GM12878 (cell line): ENCODE measurements at regions not wholly inside any gene's neighbourhood (a gene's known extent, or its start where the extent isn't known, plus 50 kb on each side); places are given as distances from the start of the nearest gene placed in this dataset.

Experiments
- ATAC-seq: fragments of 200-7000 bp; cut with Tn5 transposase; 3 replicates; pipeline ENCODE4 v1.9.1; 2020; ENCODE audit warnings: mild to moderate bottlenecking, moderate library complexity
- BruUV-seq: library from RNA; stranded (reverse); fragments of 400-500 nt; replicated peaks from 2 replicates; lab custom pipeline; 2021; lab: Mats Ljungman, UMichigan
- CTCF ChIA-PET: fragments of 300-600 bp; sonication (Branson Sonifier 250); formaldehyde crosslinking; extraction: SDS; loops from one replicate; lab custom pipeline; 2021; ENCODE audit warnings: inconsistent platforms; lab: Yijun Ruan, JAX
- POLR2A ChIA-PET: fragments of 350-600 bp; formaldehyde crosslinking; extraction: SDS; loops from one replicate; lab custom pipeline; 2021; ENCODE audit warnings: inconsistent platforms; lab: Charles Lee
- RAD21 ChIA-PET: fragments of 300-600 bp; sonication (Branson Sonifier 250); formaldehyde crosslinking; loops from one replicate; lab custom pipeline; 2023; ENCODE audit warnings: antibody characterized with exemption; ENCODE audit not compliant: unreplicated experiment; lab: Charles Lee
- SMC1A ChIA-PET: fragments of 300-600 bp; sonication (Branson Sonifier 250); formaldehyde crosslinking; loops from one replicate; lab custom pipeline; 2023; ENCODE audit not compliant: unreplicated experiment, uncharacterized antibody; lab: Charles Lee
- DNase-seq: peaks from one replicate; pipeline ENCODE4 v3.0.0-alpha.2; 2011; ENCODE audit warnings: low read depth, low spot score
- FAIRE-seq: peaks from 3 replicates; lab custom pipeline; 2011; peaks lifted over from hg19 to GRCh38; lab: Jason Lieb, UNC
- H2AFZ ChIP-seq: 2 replicates; pipeline ENCODE4 v1.6.0; 2011; ENCODE audit warnings: low read depth, low read length, control low read depth; ENCODE audit not compliant: control insufficient read depth
- H3K27ac ChIP-seq: 2 replicates; pipeline ENCODE4 v1.5.1; 2011; ENCODE audit warnings: control low read depth; ENCODE audit not compliant: control insufficient read depth, insufficient read depth
- H3K27me3 ChIP-seq, 2 experiments: replicated peaks in 1 of 2; 2 replicates each; pipeline versions ENCODE4 v1.6.0 to v1.6.1; 2011; ENCODE audit warnings: low read length in 1 of 2; ENCODE audit not compliant: control insufficient read depth in 2 of 2, insufficient read depth in 2 of 2
- H3K36me3 ChIP-seq, 2 experiments: 2 replicates each; pipeline ENCODE4 v1.5.1; 2011; ENCODE audit warnings: low read length in 1 of 2; ENCODE audit not compliant: control insufficient read depth in 2 of 2, insufficient read depth in 2 of 2
- H3K4me1 ChIP-seq: 2 replicates; pipeline ENCODE4 v1.6.1; 2011; ENCODE audit warnings: mild to moderate bottlenecking, low read length, moderate library complexity, mixed read lengths; ENCODE audit not compliant: control insufficient read depth, insufficient read depth
- H3K4me2 ChIP-seq: 2 replicates; pipeline ENCODE4 v1.6.0; 2011; ENCODE audit warnings: control low read depth; ENCODE audit not compliant: control insufficient read depth, insufficient read depth
- H3K4me3 ChIP-seq: fragments of 200-600 bp; sonication (generic); 2 replicates; pipeline ENCODE4 v1.5.1; 2016
- H3K79me2 ChIP-seq: 2 replicates; pipeline ENCODE4 v1.6.0; 2011; ENCODE audit warnings: low read length; ENCODE audit not compliant: control insufficient read depth, insufficient read depth
- H3K9ac ChIP-seq: 2 replicates; pipeline ENCODE4 v1.8.0; 2011; ENCODE audit warnings: low read length, control low read depth, mixed read lengths; ENCODE audit not compliant: control insufficient read depth, insufficient read depth
- H3K9me3 ChIP-seq: replicated peaks from 3 replicates; pipeline ENCODE4 v1.5.1; 2011; ENCODE audit warnings: mild to moderate bottlenecking, low read length; ENCODE audit not compliant: control insufficient read depth, insufficient read depth
- H4K20me1 ChIP-seq: 2 replicates; pipeline ENCODE4 v1.6.0; 2011; ENCODE audit not compliant: control insufficient read depth, insufficient read depth
- BMI1 ChIP-seq: fragments of 450-650 bp; IDR thresholded peaks from 2 replicates; pipeline ENCODE4 v1.6.1; 2016; ENCODE audit warnings: mild to moderate bottlenecking, moderate library complexity, borderline replicate concordance
- MAX ChIP-seq: IDR thresholded peaks from 2 replicates; pipeline ENCODE4 v1.6.1; 2012; ENCODE audit warnings: low read depth, low read length, improper control_type of control experiment
- MEF2B ChIP-seq: fragments of 450-650 bp; IDR thresholded peaks from 2 replicates; pipeline ENCODE4 v1.6.1; 2018; ENCODE audit warnings: mild to moderate bottlenecking, moderate library complexity; ENCODE audit not compliant: partially characterized antibody, poor library complexity, severe bottlenecking
- MTA2 ChIP-seq: fragments of 450-650 bp; IDR thresholded peaks from 2 replicates; pipeline ENCODE4 v1.6.1; 2016; ENCODE audit warnings: low read depth, mild to moderate bottlenecking, moderate library complexity
- NFXL1 ChIP-seq: fragments of 450-650 bp; IDR thresholded peaks from 2 replicates; pipeline ENCODE4 v1.6.1; 2017; ENCODE audit warnings: antibody characterized with exemption, mild to moderate bottlenecking, borderline replicate concordance
- NFYA ChIP-seq: IDR thresholded peaks from 2 replicates; pipeline ENCODE4 v1.6.1; 2011; ENCODE audit warnings: low read depth, mild to moderate bottlenecking, low read length, improper control_type of control experiment, borderline replicate concordance
- POLR2A ChIP-seq: IDR thresholded peaks from 2 replicates; pipeline ENCODE4 v1.6.1; 2011; ENCODE audit warnings: low read depth, mild to moderate bottlenecking, low read length
- RBBP5 ChIP-seq: fragments of 200-600 bp; sonication (generic); conservative IDR thresholded peaks from 2 replicates; pipeline ENCODE4 v1.6.1; 2016
- RELA ChIP-seq: fragments of 450-650 bp; IDR thresholded peaks from 2 replicates; pipeline ENCODE4 v1.8.0; 2014; ENCODE audit warnings: borderline replicate concordance; ENCODE audit not compliant: partially characterized antibody
- ZBTB4 ChIP-seq: fragments of 450-650 bp; formaldehyde crosslinking; IDR thresholded peaks from 2 replicates; pipeline ENCODE4 v1.4.0; 2022; ENCODE audit warnings: mild to moderate bottlenecking, moderate library complexity
- in situ Hi-C: fragments of 300-500 bp; cut with MboI; formaldehyde crosslinking; loops from 9 replicates; pipeline ENCODE4 v1.14.3; 2018; ENCODE audit warnings: mixed read lengths
- intact Hi-C: fragments of 100-400 bp; cut with micrococcal nuclease; formaldehyde crosslinking; loops from one replicate; pipeline ENCODE4 v1.14.2; 2022; ENCODE audit not compliant: unreplicated experiment
- TF ChIP-seq, protein P1 (sequence below): fragments of 450-650 bp; IDR thresholded peaks from 2 replicates; pipeline ENCODE4 v1.6.1; 2017; ENCODE audit warnings: mild to moderate bottlenecking, low read depth, inconsistent platforms; ENCODE audit not compliant: poor library complexity, severe bottlenecking
- TF ChIP-seq, protein P2 (sequence below): fragments of 450-650 bp; conservative IDR thresholded peaks from 2 replicates; pipeline ENCODE4 v1.6.1; 2017; ENCODE audit warnings: mild to moderate bottlenecking, moderate library complexity
- TF ChIP-seq, protein P3 (sequence below): fragments of 450-650 bp; IDR thresholded peaks from 2 replicates; pipeline ENCODE4 v1.6.1; 2018; ENCODE audit warnings: borderline replicate concordance, mild to moderate bottlenecking; ENCODE audit not compliant: partially characterized antibody
- TF ChIP-seq, protein P4 (sequence below): IDR thresholded peaks from 2 replicates; pipeline ENCODE4 v1.6.1; 2011; ENCODE audit warnings: low read depth, mild to moderate bottlenecking, low read length, moderate library complexity, borderline replicate concordance; ENCODE audit errors: extremely low read depth

DNA sequence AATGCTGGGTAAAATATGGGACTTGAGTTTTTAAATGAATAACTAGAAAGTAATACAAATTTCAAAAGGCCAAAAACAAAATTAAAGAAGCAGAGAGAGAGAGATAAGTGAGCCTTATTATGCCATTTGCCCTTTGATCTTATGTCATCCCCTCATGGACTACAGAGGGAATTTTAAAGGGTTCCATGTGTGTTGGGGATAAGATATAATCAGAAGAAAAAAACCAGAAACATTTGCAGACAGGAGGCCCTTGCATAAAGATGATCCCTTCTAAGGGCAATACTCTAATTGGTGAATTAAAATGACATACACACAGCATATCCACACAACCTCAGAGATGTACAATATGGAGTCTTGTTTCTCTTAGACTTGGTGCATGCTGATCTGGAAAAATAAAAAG is 406.6 kb upstream of the LARGE1 start:
- no peak for FAIRE-seq
- no peak overlapping the region for H2AFZ ChIP-seq
- RAD21 ChIA-PET = no interaction called here
- H3K9ac ChIP-seq = no peak overlapping the region
- in situ Hi-C loops (no loop called here), intact Hi-C loops (no loop called here)
- no peak overlapping the region for H3K4me2 ChIP-seq
- no peak for ATAC-seq
- H4K20me1 ChIP-seq = no peaks in the 10 kb centered on the region
- H3K27me3 ChIP-seq = no peaks in the 10 kb centered on the region
- CTCF ChIA-PET = no interaction called here
- SMC1A ChIA-PET = no interaction called here
- H3K36me3 ChIP-seq = no peaks in the 10 kb centered on the region
- TF ChIP-seq NFYA = no peak
- TF ChIP-seq, protein P1, sequence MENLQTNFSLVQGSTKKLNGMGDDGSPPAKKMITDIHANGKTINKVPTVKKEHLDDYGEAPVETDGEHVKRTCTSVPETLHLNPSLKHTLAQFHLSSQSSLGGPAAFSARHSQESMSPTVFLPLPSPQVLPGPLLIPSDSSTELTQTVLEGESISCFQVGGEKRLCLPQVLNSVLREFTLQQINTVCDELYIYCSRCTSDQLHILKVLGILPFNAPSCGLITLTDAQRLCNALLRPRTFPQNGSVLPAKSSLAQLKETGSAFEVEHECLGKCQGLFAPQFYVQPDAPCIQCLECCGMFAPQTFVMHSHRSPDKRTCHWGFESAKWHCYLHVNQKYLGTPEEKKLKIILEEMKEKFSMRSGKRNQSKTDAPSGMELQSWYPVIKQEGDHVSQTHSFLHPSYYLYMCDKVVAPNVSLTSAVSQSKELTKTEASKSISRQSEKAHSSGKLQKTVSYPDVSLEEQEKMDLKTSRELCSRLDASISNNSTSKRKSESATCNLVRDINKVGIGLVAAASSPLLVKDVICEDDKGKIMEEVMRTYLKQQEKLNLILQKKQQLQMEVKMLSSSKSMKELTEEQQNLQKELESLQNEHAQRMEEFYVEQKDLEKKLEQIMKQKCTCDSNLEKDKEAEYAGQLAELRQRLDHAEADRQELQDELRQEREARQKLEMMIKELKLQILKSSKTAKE = no peak
- no peak for TF ChIP-seq RBBP5
- TF ChIP-seq, protein P2, sequence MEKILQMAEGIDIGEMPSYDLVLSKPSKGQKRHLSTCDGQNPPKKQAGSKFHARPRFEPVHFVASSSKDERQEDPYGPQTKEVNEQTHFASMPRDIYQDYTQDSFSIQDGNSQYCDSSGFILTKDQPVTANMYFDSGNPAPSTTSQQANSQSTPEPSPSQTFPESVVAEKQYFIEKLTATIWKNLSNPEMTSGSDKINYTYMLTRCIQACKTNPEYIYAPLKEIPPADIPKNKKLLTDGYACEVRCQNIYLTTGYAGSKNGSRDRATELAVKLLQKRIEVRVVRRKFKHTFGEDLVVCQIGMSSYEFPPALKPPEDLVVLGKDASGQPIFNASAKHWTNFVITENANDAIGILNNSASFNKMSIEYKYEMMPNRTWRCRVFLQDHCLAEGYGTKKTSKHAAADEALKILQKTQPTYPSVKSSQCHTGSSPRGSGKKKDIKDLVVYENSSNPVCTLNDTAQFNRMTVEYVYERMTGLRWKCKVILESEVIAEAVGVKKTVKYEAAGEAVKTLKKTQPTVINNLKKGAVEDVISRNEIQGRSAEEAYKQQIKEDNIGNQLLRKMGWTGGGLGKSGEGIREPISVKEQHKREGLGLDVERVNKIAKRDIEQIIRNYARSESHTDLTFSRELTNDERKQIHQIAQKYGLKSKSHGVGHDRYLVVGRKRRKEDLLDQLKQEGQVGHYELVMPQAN = no peak
- no peak for TF ChIP-seq POLR2A
- no peak for TF ChIP-seq MTA2
- no peak for TF ChIP-seq MEF2B
- TF ChIP-seq, protein P3, sequence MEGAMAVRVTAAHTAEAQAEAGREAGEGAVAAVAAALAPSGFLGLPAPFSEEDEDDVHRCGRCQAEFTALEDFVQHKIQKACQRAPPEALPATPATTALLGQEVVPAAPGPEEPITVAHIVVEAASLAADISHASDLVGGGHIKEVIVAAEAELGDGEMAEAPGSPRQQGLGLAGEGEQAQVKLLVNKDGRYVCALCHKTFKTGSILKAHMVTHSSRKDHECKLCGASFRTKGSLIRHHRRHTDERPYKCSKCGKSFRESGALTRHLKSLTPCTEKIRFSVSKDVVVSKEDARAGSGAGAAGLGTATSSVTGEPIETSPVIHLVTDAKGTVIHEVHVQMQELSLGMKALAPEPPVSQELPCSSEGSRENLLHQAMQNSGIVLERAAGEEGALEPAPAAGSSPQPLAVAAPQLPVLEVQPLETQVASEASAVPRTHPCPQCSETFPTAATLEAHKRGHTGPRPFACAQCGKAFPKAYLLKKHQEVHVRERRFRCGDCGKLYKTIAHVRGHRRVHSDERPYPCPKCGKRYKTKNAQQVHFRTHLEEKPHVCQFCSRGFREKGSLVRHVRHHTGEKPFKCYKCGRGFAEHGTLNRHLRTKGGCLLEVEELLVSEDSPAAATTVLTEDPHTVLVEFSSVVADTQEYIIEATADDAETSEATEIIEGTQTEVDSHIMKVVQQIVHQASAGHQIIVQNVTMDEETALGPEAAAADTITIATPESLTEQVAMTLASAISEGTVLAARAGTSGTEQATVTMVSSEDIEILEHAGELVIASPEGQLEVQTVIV = no peak
- TF ChIP-seq ZBTB4 (CRISPR knock-in tag) = no peak
- no peak for TF ChIP-seq RELA
- no peak for TF ChIP-seq NFXL1
- TF ChIP-seq, protein P4, sequence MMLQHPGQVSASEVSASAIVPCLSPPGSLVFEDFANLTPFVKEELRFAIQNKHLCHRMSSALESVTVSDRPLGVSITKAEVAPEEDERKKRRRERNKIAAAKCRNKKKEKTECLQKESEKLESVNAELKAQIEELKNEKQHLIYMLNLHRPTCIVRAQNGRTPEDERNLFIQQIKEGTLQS = no peak
- no peak for TF ChIP-seq MAX
- no peak for TF ChIP-seq BMI1
- POLR2A ChIA-PET = no interaction called here
- no peak overlapping the region for H3K4me3 ChIP-seq
- BruUV-seq = no TSS peak
- no peak overlapping the region for H3K27ac ChIP-seq
- H3K4me1 ChIP-seq = no peaks in the 10 kb centered on the region
- no peaks in the 10 kb centered on the region for H3K79me2 ChIP-seq
- DNase-seq = no peak
- H3K9me3 ChIP-seq = no peaks in the 10 kb centered on the region
